Thyroid gland (tissue), 4 donors: ENCODE measurements at regions not wholly inside any gene's neighbourhood (a gene's known extent, or its start where the extent isn't known, plus 50 kb on each side); places are given as distances from the start of the nearest gene placed in this dataset.

ENCODE experiments used
- DNase-seq, 2 donors: peaks; one replicate each; pipeline ENCODE4 v3.0.0-alpha.2; 2019
- H3K27ac ChIP-seq, 3 donors: fragments of 200-600 bp; sonication (generic); 1 replicate in 2 of 3; 2 replicates in 1 of 3; pipeline ENCODE4 v1.5.1; 2016 to 2019; ENCODE audit warnings: mild to moderate bottlenecking in 1 of 3, moderate library complexity in 1 of 3
- H3K27me3 ChIP-seq: fragments of 200-600 bp; sonication (generic); one replicate; pipeline ENCODE4 v1.5.1; 2019
- H3K36me3 ChIP-seq, 2 donors: fragments of 200-600 bp; sonication (generic); one replicate each; pipeline ENCODE4 v1.5.1; 2016 to 2019
- H3K4me1 ChIP-seq, 2 donors: fragments of 200-600 bp; sonication (generic); one replicate each; pipeline ENCODE4 v1.5.1; 2017 to 2019
- H3K4me3 ChIP-seq, 3 donors: fragments of 200-600 bp; sonication (generic); replicated peaks in 1 of 3; 1 replicate in 2 of 3; 2 replicates in 1 of 3; pipeline ENCODE4 v1.5.1; 2016; ENCODE audit warnings: mild to moderate bottlenecking in 1 of 3
- H3K9me3 ChIP-seq: fragments of 200-600 bp; sonication (generic); one replicate; pipeline ENCODE4 v1.5.1; 2017
- POLR2A ChIP-seq, 2 donors: fragments of 450-650 bp; IDR thresholded peaks; one replicate each; pipeline ENCODE4 v1.6.1; 2017; ENCODE audit warnings: antibody characterized with exemption in 2 of 2, mild to moderate bottlenecking in 2 of 2, moderate library complexity in 1 of 2
- WGBS, 2 donors: methylation state at CpG; one replicate each; pipeline ENCODE4 v1.1.5; 2017; 5-methylcytosine and 5-hydroxymethylcytosine counted together
- intact Hi-C: fragments of 100-400 bp; cut with DNase I; formaldehyde crosslinking; loops from one replicate; pipeline ENCODE4 v1.15.1; 2023
- TF ChIP-seq, protein P1 (sequence below), 6 experiments: fragments of 200-600 bp in 3 of 6; fragments of 450-650 bp in 3 of 6; sonication (generic) in 3 of 6; IDR thresholded peaks; one replicate each; pipeline ENCODE4 v1.5.1; 2016 to 2019; ENCODE audit warnings: antibody characterized with exemption in 6 of 6, mild to moderate bottlenecking in 2 of 6, inconsistent platforms in 1 of 6, moderate library complexity in 1 of 6

DNA sequence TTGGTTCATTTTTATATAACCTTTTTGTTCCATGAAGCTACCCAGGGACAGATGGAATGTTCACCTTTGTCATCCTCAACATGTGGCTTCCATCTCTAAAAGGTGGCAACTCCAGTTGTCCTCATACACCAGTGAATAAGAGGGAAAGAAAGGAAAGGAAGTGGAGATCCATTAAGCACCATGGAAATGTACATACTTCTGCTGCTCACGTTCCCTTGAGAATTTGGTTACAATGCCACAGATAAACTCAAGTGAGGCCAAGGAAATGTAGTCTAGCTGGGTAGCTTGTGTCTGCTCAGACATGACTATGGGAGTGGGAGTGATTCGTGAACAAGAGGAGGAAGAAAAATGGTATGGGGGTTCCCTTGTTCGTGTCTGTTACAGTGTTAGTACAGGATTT lies 237.1 kb upstream of the FAM3C start:
- WGBS, 2 donors: 62 to 72% methylated on average over 3 of the region's 3 CpGs

GRCh38 chr7:121624958-121625357 lies 228.8 kb upstream of the FAM3C start:
- Histone ChIP-seq H3K9me3 (no peaks in the 10 kb centered on the region), H3K27ac (no peak overlapping the region), H3K27me3 (no peaks in the 10 kb centered on the region), H3K36me3 (no peaks in the 10 kb centered on the region), H3K4me3 (no peak overlapping the region), H3K4me1 (no peaks in the 10 kb centered on the region)
- 57 to 67% methylated on average over 3 of the region's 3 CpGs for WGBS, 2 donors
- no peak for TF ChIP-seq POLR2A (IDR thresholded peaks at IDR 0.05)
- TF ChIP-seq, protein P1, sequence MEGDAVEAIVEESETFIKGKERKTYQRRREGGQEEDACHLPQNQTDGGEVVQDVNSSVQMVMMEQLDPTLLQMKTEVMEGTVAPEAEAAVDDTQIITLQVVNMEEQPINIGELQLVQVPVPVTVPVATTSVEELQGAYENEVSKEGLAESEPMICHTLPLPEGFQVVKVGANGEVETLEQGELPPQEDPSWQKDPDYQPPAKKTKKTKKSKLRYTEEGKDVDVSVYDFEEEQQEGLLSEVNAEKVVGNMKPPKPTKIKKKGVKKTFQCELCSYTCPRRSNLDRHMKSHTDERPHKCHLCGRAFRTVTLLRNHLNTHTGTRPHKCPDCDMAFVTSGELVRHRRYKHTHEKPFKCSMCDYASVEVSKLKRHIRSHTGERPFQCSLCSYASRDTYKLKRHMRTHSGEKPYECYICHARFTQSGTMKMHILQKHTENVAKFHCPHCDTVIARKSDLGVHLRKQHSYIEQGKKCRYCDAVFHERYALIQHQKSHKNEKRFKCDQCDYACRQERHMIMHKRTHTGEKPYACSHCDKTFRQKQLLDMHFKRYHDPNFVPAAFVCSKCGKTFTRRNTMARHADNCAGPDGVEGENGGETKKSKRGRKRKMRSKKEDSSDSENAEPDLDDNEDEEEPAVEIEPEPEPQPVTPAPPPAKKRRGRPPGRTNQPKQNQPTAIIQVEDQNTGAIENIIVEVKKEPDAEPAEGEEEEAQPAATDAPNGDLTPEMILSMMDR (IDR thresholded peaks at IDR 0.05): no peak
- intact Hi-C loops: no loop called here
- no peak for DNase-seq

More for the DNA sequence above, 237.1 kb upstream of the FAM3C start:
- Histone ChIP-seq H3K4me3 (no peak overlapping the region), H3K4me1 (no peaks in the 10 kb centered on the region), H3K27ac (no peak overlapping the region), H3K36me3 (no peaks in the 10 kb centered on the region), H3K27me3 (no peaks in the 10 kb centered on the region), H3K9me3 (no peaks in the 10 kb centered on the region)
- no peak for DNase-seq
- intact Hi-C loops: no loop called here
- no peak for TF ChIP-seq POLR2A (IDR thresholded peaks at IDR 0.05)
- TF ChIP-seq, protein P1 (IDR thresholded peaks at IDR 0.05): no peak

GRCh38 chr7:121623130-121623872 lies 227.2 kb upstream of the FAM3C start:
- WGBS, 2 donors: 81 to 85% methylated on average over 6 of the region's 6 CpGs
- H3K27me3 ChIP-seq: no peaks in the 10 kb centered on the region
- no peaks in the 10 kb centered on the region for H3K36me3 ChIP-seq
- DNase-seq: no peak
- H3K4me1 ChIP-seq: no peaks in the 10 kb centered on the region
- no peaks in the 10 kb centered on the region for H3K9me3 ChIP-seq
- no peak for TF ChIP-seq POLR2A (IDR thresholded peaks at IDR 0.05)
- TF ChIP-seq, protein P1 (IDR thresholded peaks at IDR 0.05): no peak
- intact Hi-C loops: no loop called here
- H3K27ac ChIP-seq: no peak overlapping the region
- no peak overlapping the region for H3K4me3 ChIP-seq

- H3K9me3 ChIP-seq: no peaks in the 10 kb centered on the region
- no peak overlapping the region for H3K27ac ChIP-seq
- 89 to 95% methylated on average over 4 of the region's 4 CpGs for WGBS, 2 donors
- no peak for DNase-seq
- H3K4me1 ChIP-seq: no peaks in the 10 kb centered on the region
- intact Hi-C loops: no loop called here
- TF ChIP-seq POLR2A (IDR thresholded peaks at IDR 0.05): no peak
- TF ChIP-seq, protein P1 (IDR thresholded peaks at IDR 0.05): no peak
- no peaks in the 10 kb centered on the region for H3K27me3 ChIP-seq
- H3K4me3 ChIP-seq: no peak overlapping the region
- no peaks in the 10 kb centered on the region for H3K36me3 ChIP-seq
Measured at GRCh38 chr7:121621937-121622336, 225.8 kb upstream of the FAM3C start.

DNA sequence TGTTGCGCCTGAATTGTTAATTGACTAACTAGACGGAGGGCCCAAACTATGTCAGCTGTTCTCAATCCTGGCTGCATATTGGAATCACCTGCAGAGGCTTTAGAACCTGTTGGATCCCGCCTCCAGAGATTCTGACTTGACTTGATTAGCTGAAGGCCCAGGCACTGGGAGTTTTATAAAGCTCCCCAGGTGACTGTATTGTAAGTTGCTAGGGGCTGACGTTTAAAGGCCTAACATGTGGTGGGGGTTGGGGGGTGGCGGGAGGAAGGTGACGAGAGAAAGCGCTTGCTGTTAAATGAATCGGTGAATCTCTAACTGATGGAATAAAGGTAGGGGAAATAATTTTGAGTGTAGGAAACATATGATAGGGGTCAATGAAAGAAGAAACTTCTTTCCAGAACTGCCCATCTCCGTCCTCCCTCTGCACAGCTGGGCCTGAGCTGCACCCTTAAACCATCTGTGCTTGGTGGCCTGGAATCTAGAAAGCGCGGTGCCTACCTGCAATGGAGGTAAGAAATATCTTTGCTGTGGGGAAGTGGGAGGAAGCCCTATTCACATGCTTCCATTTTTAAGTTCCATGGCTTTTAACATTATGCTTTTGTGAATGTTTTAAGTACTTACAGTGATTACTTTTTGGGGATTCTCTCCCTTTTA lies 225.0 kb upstream of the FAM3C start:
- H3K9me3 ChIP-seq: no peaks in the 10 kb centered on the region
- DNase-seq: no peak
- intact Hi-C loops: no loop called here
- no peaks in the 10 kb centered on the region for H3K4me1 ChIP-seq
- H3K27me3 ChIP-seq: no peaks in the 10 kb centered on the region
- WGBS, 2 donors: 88 to 89% methylated on average over 11 of the region's 11 CpGs
- no peaks in the 10 kb centered on the region for H3K36me3 ChIP-seq
- no peak overlapping the region for H3K4me3 ChIP-seq
- H3K27ac ChIP-seq: no peak overlapping the region
- TF ChIP-seq, protein P1 (IDR thresholded peaks at IDR 0.05): no peak
- TF ChIP-seq POLR2A (IDR thresholded peaks at IDR 0.05): no peak
